ENCODE measurements at regions not wholly inside any gene's neighbourhood (a gene's known extent, or its start where the extent isn't known, plus 50 kb on each side); places are given as distances from the start of the nearest gene placed in this dataset.

- TF ChIP-seq POLR2AphosphoS5 (IDR thresholded peaks at IDR 0.05; ENCODE audit: low read depth, low read length) (no peak), CTCF (IDR thresholded peaks at IDR 0.05) (no peak), REST (IDR thresholded peaks at IDR 0.05; ENCODE audit: insufficient read depth in 1 of 2, low read depth in 2 of 2, low read length in 1 of 2) (no peak), SIN3A (IDR thresholded peaks at IDR 0.05; ENCODE audit: borderline replicate concordance, insufficient read depth, low read depth, low read length) (no peak), TCF7L2 (IDR thresholded peaks at IDR 0.05; ENCODE audit: low read depth, low read length) (no peak)
Observed at GRCh38 chr2:203789618-203790017, 78.0 kb upstream of the CTLA4 start.

Measured in Panc1 (cell line).